ENCODE measurements at regions not wholly inside any gene's neighbourhood (a gene's known extent, or its start where the extent isn't known, plus 50 kb on each side); places are given as distances from the start of the nearest gene placed in this dataset.
"Not testable (repeated sequence)": the region's sequence is repeated elsewhere in the genome, so short reads cannot be mapped to it uniquely, and the experiment has no call there.

- TF ChIP-seq CTCF (conservative IDR thresholded peaks at IDR 0.05 in 1 of 2, IDR thresholded peaks at IDR 0.05 in 1 of 2; ENCODE audit: low read depth in 1 of 2, low read length in 2 of 2); EZH2 (IDR thresholded peaks at IDR 0.05; ENCODE audit: low read length, missing control alignments): not testable (repeated sequence)
Measured at GRCh38 chr6:86283596-86283995, 640.9 kb upstream of the SYNCRIP start.

Data from fibroblast of lung (primary cell).